ENCODE measurements at regions not wholly inside any gene's neighbourhood (a gene's known extent, or its start where the extent isn't known, plus 50 kb on each side); places are given as distances from the start of the nearest gene placed in this dataset.

GRCh38 chr15:100761290-100761935 lies 118.2 kb upstream of the ALDH1A3 start:
- no peak for DNase-seq
- Histone ChIP-seq H3K9me3 (peaks cover 0 to 6% (median 0%) of the 10 kb centered on the region in 11 donors), H3K4me3 (no peak overlapping the region), H3K27ac (no peak overlapping the region), H3K36me3 (no peaks in the 10 kb centered on the region), H3K4me1 (peaks cover 0 to 14% (median 0%) of the 10 kb centered on the region in 9 donors), H3K27me3 (peaks cover 0 to 46% (median 30%) of the 10 kb centered on the region in 7 donors)
- TF ChIP-seq, protein P1, sequence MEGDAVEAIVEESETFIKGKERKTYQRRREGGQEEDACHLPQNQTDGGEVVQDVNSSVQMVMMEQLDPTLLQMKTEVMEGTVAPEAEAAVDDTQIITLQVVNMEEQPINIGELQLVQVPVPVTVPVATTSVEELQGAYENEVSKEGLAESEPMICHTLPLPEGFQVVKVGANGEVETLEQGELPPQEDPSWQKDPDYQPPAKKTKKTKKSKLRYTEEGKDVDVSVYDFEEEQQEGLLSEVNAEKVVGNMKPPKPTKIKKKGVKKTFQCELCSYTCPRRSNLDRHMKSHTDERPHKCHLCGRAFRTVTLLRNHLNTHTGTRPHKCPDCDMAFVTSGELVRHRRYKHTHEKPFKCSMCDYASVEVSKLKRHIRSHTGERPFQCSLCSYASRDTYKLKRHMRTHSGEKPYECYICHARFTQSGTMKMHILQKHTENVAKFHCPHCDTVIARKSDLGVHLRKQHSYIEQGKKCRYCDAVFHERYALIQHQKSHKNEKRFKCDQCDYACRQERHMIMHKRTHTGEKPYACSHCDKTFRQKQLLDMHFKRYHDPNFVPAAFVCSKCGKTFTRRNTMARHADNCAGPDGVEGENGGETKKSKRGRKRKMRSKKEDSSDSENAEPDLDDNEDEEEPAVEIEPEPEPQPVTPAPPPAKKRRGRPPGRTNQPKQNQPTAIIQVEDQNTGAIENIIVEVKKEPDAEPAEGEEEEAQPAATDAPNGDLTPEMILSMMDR (IDR thresholded peaks at IDR 0.05): no peak
- WGBS, 2 donors: 88 to 91% methylated on average over 13 of the region's 13 CpGs
- no peak for ATAC-seq
- intact Hi-C loops (cut with DNase I): no loop called here

- H3K9me3 ChIP-seq: no peaks in the 10 kb centered on the region
- no peak for ATAC-seq
- no peaks in the 10 kb centered on the region for H3K36me3 ChIP-seq
- intact Hi-C loops (cut with DNase I): no loop called here
- peaks cover 0 to 54% (median 30%) of the 10 kb centered on the region in 7 donors for H3K27me3 ChIP-seq
- H3K4me1 ChIP-seq: peaks cover 0 to 14% (median 0%) of the 10 kb centered on the region in 9 donors
- WGBS, 2 donors: 76 to 80% methylated on average over 12 of the region's 12 CpGs
- no peak for DNase-seq
- TF ChIP-seq, protein P1 (IDR thresholded peaks at IDR 0.05): no peak
- no peak overlapping the region for H3K4me3 ChIP-seq
- H3K27ac ChIP-seq: no peak overlapping the region
Observed at GRCh38 chr15:100762289-100762688, 117.3 kb upstream of the ALDH1A3 start.

- Histone ChIP-seq H3K9me3 (no peaks in the 10 kb centered on the region), H3K27me3 (peaks cover 0 to 53% (median 24%) of the 10 kb centered on the region in 7 donors), H3K4me1 (peaks cover 0 to 14% (median 0%) of the 10 kb centered on the region in 9 donors), H3K27ac (no peak overlapping the region), H3K36me3 (no peaks in the 10 kb centered on the region), H3K4me3 (no peak overlapping the region)
- WGBS, 2 donors: 78 to 84% methylated on average over 10 of the region's 10 CpGs
- TF ChIP-seq, protein P1 (IDR thresholded peaks at IDR 0.05): no peak
- peak in 2 of 8 donors; percentile 30 to 59 for ATAC-seq
- no peak for DNase-seq
- intact Hi-C loops (cut with DNase I): no loop called here
Observed at GRCh38 chr15:100762913-100763834, 116.5 kb upstream of the ALDH1A3 start.

Data from heart right ventricle (tissue), 16 donors.